CD8-positive, alpha-beta memory T cell (primary cell): ENCODE measurements at regions not wholly inside any gene's neighbourhood (a gene's known extent, or its start where the extent isn't known, plus 50 kb on each side); places are given as distances from the start of the nearest gene placed in this dataset.

Source experiments
- CTCF ChIA-PET: fragments of 350-600 bp; sonication (Branson Sonifier 250); formaldehyde crosslinking; loops from one replicate; lab custom pipeline; 2021; ENCODE audit warnings: antibody characterized with exemption; lab: Charles Lee
- POLR2A ChIA-PET: fragments of 350-600 bp; sonication (Branson Sonifier 250); formaldehyde crosslinking; loops from one replicate; lab custom pipeline; 2021; ENCODE audit warnings: antibody characterized with exemption; lab: Charles Lee
- DNase-seq, 5 donors: peaks; one replicate each; pipeline versions ENCODE4 v3.0.0 to v3.0.0-alpha.2; 2020 to 2022; ENCODE audit warnings: mixed read lengths in 1 of 5
- H3K27ac ChIP-seq: one replicate; pipeline ENCODE4 v1.7.0; 2013; ENCODE audit warnings: low read depth, mild to moderate bottlenecking, low read length, moderate library complexity
- H3K27me3 ChIP-seq: 2 replicates; pipeline ENCODE4 v1.7.0; 2013; ENCODE audit warnings: low read length, mild to moderate bottlenecking; ENCODE audit not compliant: insufficient read depth, poor library complexity, severe bottlenecking
- H3K36me3 ChIP-seq: 2 replicates; pipeline ENCODE4 v1.7.0; 2013; ENCODE audit warnings: mild to moderate bottlenecking, low read length, moderate library complexity; ENCODE audit not compliant: insufficient read depth
- H3K4me1 ChIP-seq: 2 replicates; pipeline ENCODE4 v1.7.0; 2013; ENCODE audit warnings: mild to moderate bottlenecking, low read length, moderate library complexity; ENCODE audit not compliant: insufficient read depth
- H3K4me3 ChIP-seq: 2 replicates; pipeline ENCODE4 v1.7.0; 2013; ENCODE audit warnings: mild to moderate bottlenecking, low read length
- H3K9me3 ChIP-seq: 2 replicates; pipeline ENCODE4 v1.7.0; 2013; ENCODE audit warnings: mild to moderate bottlenecking, low read length
- H3K27ac Mint-ChIP-seq, 8 donors: one replicate each; pipeline ENCODE4 v1.8.0; 2020 to 2021; ENCODE audit warnings: mixed read lengths in 8 of 8, mild to moderate bottlenecking in 6 of 8, inconsistent platforms in 3 of 8, moderate library complexity in 3 of 8
- H3K27me3 Mint-ChIP-seq, 2 donors: one replicate each; pipeline ENCODE4 v1.8.0; 2020 to 2021; ENCODE audit warnings: mixed read lengths in 2 of 2, mild to moderate bottlenecking in 1 of 2, moderate library complexity in 1 of 2
- H3K36me3 Mint-ChIP-seq, 3 donors: one replicate each; pipeline ENCODE4 v1.8.0; 2020 to 2021; ENCODE audit warnings: mixed read lengths in 3 of 3, inconsistent platforms in 1 of 3, mild to moderate bottlenecking in 1 of 3
- H3K4me1 Mint-ChIP-seq, 3 donors: one replicate each; pipeline ENCODE4 v1.8.0; 2020 to 2021; ENCODE audit warnings: mixed read lengths in 3 of 3, inconsistent platforms in 1 of 3, mild to moderate bottlenecking in 1 of 3
- H3K4me3 Mint-ChIP-seq, 7 donors: one replicate each; pipeline ENCODE4 v1.8.0; 2020 to 2021; ENCODE audit warnings: mixed read lengths in 7 of 7, mild to moderate bottlenecking in 6 of 7, moderate library complexity in 4 of 7, inconsistent platforms in 2 of 7
- H3K9me3 Mint-ChIP-seq, 5 donors: one replicate each; pipeline ENCODE4 v1.8.0; 2020 to 2022; ENCODE audit warnings: mixed read lengths in 5 of 5, mild to moderate bottlenecking in 3 of 5, moderate library complexity in 2 of 5, inconsistent platforms in 1 of 5

DNA sequence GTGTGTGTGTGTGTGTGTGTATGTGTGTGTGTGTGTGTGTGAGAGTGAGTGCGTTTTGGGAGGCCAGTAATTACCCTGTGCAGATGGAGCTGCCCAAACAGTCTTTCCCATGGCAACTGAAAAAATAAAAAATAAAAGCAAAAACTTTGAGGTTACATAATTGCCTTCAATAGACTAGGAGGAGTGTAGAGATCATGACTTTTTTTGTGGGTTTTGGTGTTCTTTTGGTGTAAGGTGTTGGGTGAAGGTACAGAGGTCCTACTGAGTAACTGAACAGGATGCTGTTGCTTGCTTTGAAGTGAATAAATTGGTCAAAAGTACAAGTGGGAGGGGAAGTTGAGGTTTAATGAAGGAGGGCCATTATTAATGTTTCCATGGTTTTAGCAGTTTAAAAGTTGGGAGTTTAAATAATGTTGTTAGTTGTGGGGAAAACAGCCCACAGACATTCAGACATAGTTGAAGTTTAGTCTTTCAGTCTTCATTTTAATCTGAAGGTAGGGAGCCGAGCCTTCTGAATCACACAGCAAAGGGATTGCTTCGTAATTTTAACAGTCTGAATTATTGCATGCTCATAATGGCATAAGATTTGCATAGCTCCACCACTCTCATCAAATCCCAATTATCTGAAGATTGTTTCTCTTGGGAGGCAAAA, 251.4 kb downstream of the PRL start:
- ChIA-PET POLR2A (no interaction called here), CTCF (no interaction called here)
- H3K27ac Mint-ChIP-seq, result peak overlapping the region in 2 of 8 donors; percentile 4 to 74
- H3K4me1 Mint-ChIP-seq, result no peaks in the 10 kb centered on the region
- no peaks in the 10 kb centered on the region for H3K36me3 ChIP-seq
- no peaks in the 10 kb centered on the region for H3K36me3 Mint-ChIP-seq
- H3K27ac ChIP-seq, result no peak overlapping the region
- H3K4me1 ChIP-seq, result no peaks in the 10 kb centered on the region
- H3K27me3 ChIP-seq, result no peaks in the 10 kb centered on the region
- peak in 2 of 5 donors; percentile 16 to 43 for DNase-seq
- no peaks in the 10 kb centered on the region for H3K9me3 ChIP-seq
- H3K4me3 ChIP-seq, result no peak overlapping the region
- H3K4me3 Mint-ChIP-seq, result no peak overlapping the region
- peaks cover 0 to 1% of the 10 kb centered on the region in 2 donors for H3K27me3 Mint-ChIP-seq
- H3K9me3 Mint-ChIP-seq, result peaks cover 1 to 10% (median 4%) of the 10 kb centered on the region in 5 donors

DNA sequence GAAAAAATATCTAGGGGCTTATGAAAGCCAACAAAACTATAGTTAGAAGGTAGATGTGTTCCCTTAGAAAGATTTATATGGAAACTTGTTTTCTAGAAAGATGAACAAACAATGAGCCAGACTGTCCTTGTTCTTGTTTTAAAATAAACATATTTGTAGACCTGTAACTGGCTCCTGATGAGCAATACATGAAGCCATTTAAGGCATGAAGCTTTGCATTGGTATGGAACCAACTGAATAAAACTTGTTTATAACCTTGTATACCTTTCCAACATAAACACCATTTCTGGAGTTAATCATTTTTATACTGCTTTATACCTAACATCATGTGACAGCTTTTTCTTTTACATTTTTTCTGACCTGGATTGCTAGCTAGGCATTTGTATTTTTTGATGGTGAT, 247.8 kb downstream of the PRL start:
- Histone ChIP-seq H3K27me3 (no peaks in the 10 kb centered on the region), H3K9me3 (no peaks in the 10 kb centered on the region), H3K36me3 (no peaks in the 10 kb centered on the region), H3K27ac (no peak overlapping the region), H3K4me1 (no peaks in the 10 kb centered on the region), H3K4me3 (no peak overlapping the region)
- H3K36me3 Mint-ChIP-seq, result no peaks in the 10 kb centered on the region
- peaks cover 0 to 6% (median 0%) of the 10 kb centered on the region in 5 donors for H3K9me3 Mint-ChIP-seq
- no peak overlapping the region for H3K4me3 Mint-ChIP-seq
- no peak overlapping the region for H3K27ac Mint-ChIP-seq
- ChIA-PET CTCF (interaction anchor here (0.8 kb wide), 1 partner anchor 7 kb away, joined by 3 read pairs; no protein-coding TSS in a partner anchor), POLR2A (no interaction called here)
- H3K4me1 Mint-ChIP-seq, result no peaks in the 10 kb centered on the region
- no peaks in the 10 kb centered on the region for H3K27me3 Mint-ChIP-seq
- no peak for DNase-seq

DNA sequence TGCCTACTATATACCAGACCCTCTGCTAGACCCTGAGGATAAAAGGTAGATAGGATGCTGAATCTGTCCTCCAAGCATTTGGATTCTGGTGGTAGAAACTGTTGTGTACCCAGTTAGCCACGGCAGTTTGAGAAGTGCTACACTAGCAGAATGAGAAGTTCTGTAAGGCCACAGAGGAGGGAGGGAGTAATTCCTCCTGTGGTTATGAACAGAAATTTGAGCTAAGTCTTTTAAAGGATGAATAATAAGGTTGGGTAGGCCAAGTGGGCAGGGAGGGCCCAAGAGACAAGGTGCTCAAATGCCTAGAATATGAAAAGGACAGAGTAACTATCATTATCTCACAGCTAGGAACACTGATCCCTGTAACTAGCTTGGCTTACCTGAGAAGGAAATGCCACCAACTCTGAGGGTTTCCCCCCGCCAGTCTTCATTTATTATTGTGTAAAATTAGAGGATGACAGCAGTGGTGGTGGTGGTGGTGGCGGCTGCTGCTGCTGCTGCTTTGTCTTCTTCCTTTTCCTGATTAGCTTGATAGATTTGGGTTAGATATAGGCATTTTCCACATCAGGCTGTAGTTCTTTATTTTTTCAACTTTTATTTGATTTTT, 243.3 kb downstream of the PRL start:
- H3K36me3 Mint-ChIP-seq, result no peaks in the 10 kb centered on the region
- no peaks in the 10 kb centered on the region for H3K4me1 Mint-ChIP-seq
- POLR2A ChIA-PET, result no interaction called here
- H3K27me3 ChIP-seq, result no peaks in the 10 kb centered on the region
- H3K4me1 ChIP-seq, result no peaks in the 10 kb centered on the region
- no peak overlapping the region for H3K27ac ChIP-seq
- no peaks in the 10 kb centered on the region for H3K9me3 ChIP-seq
- no peak overlapping the region for H3K4me3 ChIP-seq
- DNase-seq, result no peak
- no peaks in the 10 kb centered on the region for H3K27me3 Mint-ChIP-seq
- H3K4me3 Mint-ChIP-seq, result no peak overlapping the region
- no peaks in the 10 kb centered on the region for H3K36me3 ChIP-seq
- CTCF ChIA-PET, result no interaction called here
- peaks cover 0 to 5% (median 0%) of the 10 kb centered on the region in 5 donors for H3K9me3 Mint-ChIP-seq
- no peak overlapping the region for H3K27ac Mint-ChIP-seq

DNA sequence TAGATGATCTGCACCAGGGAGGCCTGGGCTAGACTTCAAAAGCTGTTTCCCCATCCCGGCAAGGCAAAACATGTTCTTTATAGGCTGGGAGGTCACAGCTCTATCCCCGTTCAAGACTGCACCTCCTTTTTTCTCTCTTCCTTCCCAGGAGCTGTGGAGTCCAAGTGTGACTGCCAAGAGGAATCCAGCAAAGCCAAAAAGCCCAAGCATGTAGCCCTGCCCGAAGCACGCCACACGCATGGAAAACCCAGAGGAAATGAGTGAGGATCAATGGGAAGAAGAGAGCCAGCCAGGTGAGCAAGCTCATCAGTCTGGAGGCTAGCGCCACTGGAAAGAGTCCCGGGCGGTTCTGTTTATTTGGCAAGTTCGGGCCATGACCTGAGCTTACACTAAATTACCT, 240.4 kb downstream of the PRL start:
- Mint-ChIP-seq H3K9me3 (peaks cover 0 to 8% (median 0%) of the 10 kb centered on the region in 5 donors), H3K4me1 (no peaks in the 10 kb centered on the region), H3K27me3 (peaks cover 0 to 3% of the 10 kb centered on the region in 2 donors), H3K36me3 (no peaks in the 10 kb centered on the region), H3K27ac (no peak overlapping the region), H3K4me3 (no peak overlapping the region)
- Histone ChIP-seq H3K27ac (no peak overlapping the region), H3K4me1 (no peaks in the 10 kb centered on the region), H3K9me3 (no peaks in the 10 kb centered on the region), H3K27me3 (no peaks in the 10 kb centered on the region), H3K4me3 (no peak overlapping the region), H3K36me3 (no peaks in the 10 kb centered on the region)
- ChIA-PET CTCF (interaction anchor here (0.9 kb wide), 1 partner anchor 8 kb away, joined by 3 read pairs; no protein-coding TSS in a partner anchor), POLR2A (no interaction called here)
- no peak for DNase-seq

DNA sequence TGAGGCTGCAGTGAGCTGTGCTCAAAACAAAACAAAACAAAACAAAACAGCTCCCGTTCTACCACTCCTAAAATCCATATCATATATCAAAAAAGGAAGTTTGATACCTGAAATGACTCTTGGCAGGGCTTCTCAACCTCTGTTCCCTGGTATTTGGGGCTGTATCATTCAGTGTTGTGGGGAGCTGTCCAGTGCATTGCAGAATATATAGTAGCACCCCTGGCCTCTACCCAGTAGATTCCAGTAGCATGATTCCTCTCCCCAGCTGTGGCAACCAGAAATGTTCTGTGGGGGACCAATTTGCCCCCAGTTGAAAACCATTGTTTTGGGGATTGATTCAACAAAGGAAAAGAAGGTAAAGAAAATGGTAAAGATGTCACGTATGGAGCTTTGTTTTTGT, 238.9 kb downstream of the PRL start:
- no peak for DNase-seq
- H3K9me3 ChIP-seq, result no peaks in the 10 kb centered on the region
- no peak overlapping the region for H3K4me3 Mint-ChIP-seq
- H3K36me3 ChIP-seq, result no peaks in the 10 kb centered on the region
- H3K27ac Mint-ChIP-seq, result no peak overlapping the region
- POLR2A ChIA-PET, result no interaction called here
- H3K36me3 Mint-ChIP-seq, result no peaks in the 10 kb centered on the region
- CTCF ChIA-PET, result no interaction called here
- H3K9me3 Mint-ChIP-seq, result peaks cover 0 to 10% (median 2%) of the 10 kb centered on the region in 5 donors
- H3K4me1 Mint-ChIP-seq, result peaks cover 3 to 7% (median 4%) of the 10 kb centered on the region in 3 donors
- H3K27me3 ChIP-seq, result no peaks in the 10 kb centered on the region
- peaks cover 0 to 3% of the 10 kb centered on the region in 2 donors for H3K27me3 Mint-ChIP-seq
- no peak overlapping the region for H3K4me3 ChIP-seq
- no peak overlapping the region for H3K27ac ChIP-seq
- no peaks in the 10 kb centered on the region for H3K4me1 ChIP-seq

DNA sequence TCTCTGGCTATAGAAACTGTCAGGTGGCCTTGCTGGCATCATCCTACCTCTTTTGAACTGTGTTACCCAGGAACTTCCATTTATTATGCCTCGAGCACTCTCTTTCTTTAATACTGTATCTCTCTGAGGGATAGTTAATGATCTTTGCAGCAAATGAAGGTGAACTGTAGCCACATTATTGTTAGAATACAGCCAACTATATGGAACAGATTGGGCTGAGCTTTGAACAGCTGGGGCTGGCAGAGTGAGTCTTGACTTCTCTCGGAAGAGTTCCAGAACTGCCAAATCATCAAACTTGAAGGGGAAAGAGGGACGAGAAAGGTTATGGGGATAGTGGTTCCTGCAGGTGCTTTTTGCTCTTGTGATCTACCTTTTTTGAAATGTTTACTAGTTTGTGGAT, 237.7 kb downstream of the PRL start:
- H3K4me1 Mint-ChIP-seq, result peaks cover 5 to 8% (median 7%) of the 10 kb centered on the region in 3 donors
- peaks cover 0 to 3% of the 10 kb centered on the region in 2 donors for H3K27me3 Mint-ChIP-seq
- Histone ChIP-seq H3K27me3 (no peaks in the 10 kb centered on the region), H3K36me3 (no peaks in the 10 kb centered on the region), H3K27ac (no peak overlapping the region), H3K4me3 (no peak overlapping the region), H3K4me1 (no peaks in the 10 kb centered on the region), H3K9me3 (no peaks in the 10 kb centered on the region)
- no peak for DNase-seq
- ChIA-PET CTCF (no interaction called here), POLR2A (no interaction called here)
- no peak overlapping the region for H3K27ac Mint-ChIP-seq
- H3K36me3 Mint-ChIP-seq, result no peaks in the 10 kb centered on the region
- no peak overlapping the region for H3K4me3 Mint-ChIP-seq
- H3K9me3 Mint-ChIP-seq, result peaks cover 0 to 10% (median 2%) of the 10 kb centered on the region in 5 donors

DNA sequence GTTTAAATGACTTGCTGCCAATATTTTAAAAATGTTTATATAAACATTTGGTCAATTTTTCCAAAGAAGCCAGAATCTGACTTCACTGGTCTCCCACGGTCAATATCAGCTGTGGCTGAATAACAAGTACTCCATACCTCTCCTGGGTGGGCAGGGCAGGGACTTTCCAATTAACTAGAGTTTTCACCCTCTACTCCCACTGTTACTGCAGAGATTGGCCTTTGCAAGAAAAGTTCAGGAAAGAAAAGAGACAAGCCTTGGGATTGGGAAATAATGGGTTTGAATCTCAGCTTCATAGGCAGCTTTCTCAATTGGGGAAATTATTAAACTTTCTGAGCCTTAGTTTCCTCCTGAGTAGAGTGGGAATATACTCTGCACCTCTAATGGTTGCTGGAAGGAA, 236.9 kb downstream of the PRL start:
- Histone ChIP-seq H3K27ac (no peak overlapping the region), H3K4me3 (no peak overlapping the region), H3K9me3 (no peaks in the 10 kb centered on the region), H3K4me1 (no peaks in the 10 kb centered on the region), H3K27me3 (no peaks in the 10 kb centered on the region), H3K36me3 (no peaks in the 10 kb centered on the region)
- no peak for DNase-seq
- Mint-ChIP-seq H3K27me3 (peaks cover 0 to 3% of the 10 kb centered on the region in 2 donors), H3K27ac (no peak overlapping the region), H3K9me3 (peaks cover 0 to 10% (median 2%) of the 10 kb centered on the region in 5 donors), H3K4me3 (no peak overlapping the region), H3K4me1 (peaks cover 5 to 8% (median 7%) of the 10 kb centered on the region in 3 donors), H3K36me3 (no peaks in the 10 kb centered on the region)
- CTCF ChIA-PET, result no interaction called here
- POLR2A ChIA-PET, result no interaction called here

DNA sequence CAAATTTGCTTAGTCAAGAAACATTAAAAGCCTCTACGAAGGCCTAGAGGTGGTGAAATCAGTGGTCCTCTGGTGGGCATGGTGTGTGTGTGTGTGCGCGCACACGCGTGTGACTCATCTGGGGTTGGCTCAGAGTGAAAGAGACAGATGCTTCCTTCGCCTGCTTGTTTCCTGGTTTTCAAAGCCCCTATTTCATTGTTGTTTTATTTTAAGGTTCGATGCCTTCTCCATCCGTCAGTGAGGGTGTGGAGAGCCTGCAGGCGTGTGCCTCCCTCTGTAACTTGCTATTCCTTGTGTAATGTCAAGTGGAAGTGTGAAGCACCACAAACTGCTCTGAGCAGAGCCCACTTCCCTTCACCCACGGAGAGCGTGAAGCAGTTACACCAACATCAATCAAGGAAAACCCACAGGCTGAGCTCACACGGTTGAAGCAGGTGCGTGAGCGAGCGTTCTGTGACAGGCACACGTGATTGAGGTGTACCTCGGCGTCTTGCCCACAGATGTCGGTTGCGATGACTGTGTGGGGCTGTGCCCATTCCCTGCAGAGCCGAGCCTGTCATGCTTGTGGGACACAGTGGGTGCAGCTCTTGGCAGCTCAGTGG, 233.9 kb downstream of the PRL start:
- H3K27me3 ChIP-seq, result no peaks in the 10 kb centered on the region
- H3K4me3 ChIP-seq, result no peak overlapping the region
- no peaks in the 10 kb centered on the region for H3K4me1 ChIP-seq
- POLR2A ChIA-PET, result no interaction called here
- Mint-ChIP-seq H3K27me3 (peaks cover 0 to 3% of the 10 kb centered on the region in 2 donors), H3K4me3 (peak overlapping the region in 4 of 7 donors; percentile 8 to 46 (median 26)), H3K9me3 (peaks cover 0 to 8% (median 2%) of the 10 kb centered on the region in 5 donors), H3K27ac (peak overlapping the region in 3 of 8 donors; percentile 15 to 48 (median 29)), H3K4me1 (peaks cover 5 to 8% (median 7%) of the 10 kb centered on the region in 3 donors), H3K36me3 (no peaks in the 10 kb centered on the region)
- CTCF ChIA-PET, result no interaction called here
- no peak overlapping the region for H3K27ac ChIP-seq
- no peaks in the 10 kb centered on the region for H3K36me3 ChIP-seq
- H3K9me3 ChIP-seq, result no peaks in the 10 kb centered on the region
- peak in 2 of 5 donors; percentile 49 to 72 for DNase-seq
